Muscle of leg (tissue), 3 donors: ENCODE measurements at regions not wholly inside any gene's neighbourhood (a gene's known extent, or its start where the extent isn't known, plus 50 kb on each side); places are given as distances from the start of the nearest gene placed in this dataset.

Experiments used
- DNase-seq: peaks from one replicate; pipeline ENCODE4 v3.0.0; 2013
- H3K27ac ChIP-seq: one replicate; pipeline ENCODE4 v1.5.1; 2013; ENCODE audit warnings: mild to moderate bottlenecking, low read length, control low read depth
- H3K27me3 ChIP-seq: one replicate; pipeline ENCODE4 v1.6.1; 2013; ENCODE audit warnings: low read length; ENCODE audit not compliant: control insufficient read depth, insufficient read depth
- H3K36me3 ChIP-seq: one replicate; pipeline ENCODE4 v1.6.1; 2013; ENCODE audit warnings: low read length; ENCODE audit not compliant: control insufficient read depth, insufficient read depth
- H3K4me1 ChIP-seq: one replicate; pipeline ENCODE4 v1.6.1; 2013; ENCODE audit warnings: low read length; ENCODE audit not compliant: control insufficient read depth, insufficient read depth
- H3K4me3 ChIP-seq: one replicate; pipeline ENCODE4 v1.5.1; 2013; ENCODE audit warnings: low read length, control low read depth
- H3K9me3 ChIP-seq: replicated peaks from 2 replicates; pipeline ENCODE4 v1.6.1; 2013; ENCODE audit warnings: low read depth, low read length; ENCODE audit not compliant: control insufficient read depth
- WGBS: methylation state at CpG from one replicate; pipeline ENCODE4 v1.1.5; 2013; ENCODE audit warnings: missing lambda C conversion rate; ENCODE audit not compliant: insufficient coverage; 5-methylcytosine and 5-hydroxymethylcytosine counted together

DNA sequence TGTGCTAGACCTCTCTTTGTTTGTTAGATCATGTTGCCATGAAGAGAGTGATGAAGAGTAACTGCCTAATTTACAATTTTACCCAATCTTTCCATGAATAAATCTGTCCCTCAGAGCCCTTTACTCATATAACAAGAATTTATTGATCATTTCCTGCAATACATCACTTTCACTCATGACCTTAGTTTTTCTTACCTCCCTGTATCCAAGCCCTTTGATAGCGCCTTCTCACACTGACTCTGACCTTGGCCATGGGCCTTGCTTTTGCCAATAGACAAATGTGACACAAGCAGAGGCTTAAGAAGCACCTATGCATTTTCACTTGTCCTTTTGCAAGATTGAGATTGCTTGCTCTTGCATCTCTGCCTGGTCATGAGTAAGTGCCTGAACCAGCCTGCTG, 288.1 kb downstream of the NNT start:
- DNase-seq = no peak
- Histone ChIP-seq H3K4me1 (no peaks in the 10 kb centered on the region), H3K4me3 (no peak overlapping the region), H3K27ac (no peak overlapping the region), H3K27me3 (no peaks in the 10 kb centered on the region), H3K36me3 (no peaks in the 10 kb centered on the region), H3K9me3 (no peaks in the 10 kb centered on the region)
- WGBS = 78% methylated on average over 1 of the region's 1 CpG

DNA sequence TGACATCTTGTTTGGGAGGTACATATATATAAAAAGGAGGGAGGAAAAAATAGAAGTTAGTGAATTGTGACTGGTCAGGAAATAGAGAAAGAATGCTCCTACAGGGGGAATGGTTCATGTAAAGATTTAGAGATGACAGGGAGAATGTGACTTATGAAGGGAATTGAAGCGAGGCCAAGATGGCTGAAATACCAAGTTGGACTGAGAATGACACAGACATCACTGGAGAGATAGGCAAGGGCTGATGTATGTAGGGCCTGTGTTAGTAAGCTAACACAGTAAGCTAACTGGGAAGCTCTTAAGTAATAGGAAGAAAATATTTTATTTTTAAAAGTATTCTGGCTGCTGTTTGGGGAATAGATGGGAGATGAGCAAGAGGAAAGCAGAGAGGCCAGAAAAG, 286.3 kb downstream of the NNT start:
- no peaks in the 10 kb centered on the region for H3K9me3 ChIP-seq
- no peak overlapping the region for H3K27ac ChIP-seq

DNA sequence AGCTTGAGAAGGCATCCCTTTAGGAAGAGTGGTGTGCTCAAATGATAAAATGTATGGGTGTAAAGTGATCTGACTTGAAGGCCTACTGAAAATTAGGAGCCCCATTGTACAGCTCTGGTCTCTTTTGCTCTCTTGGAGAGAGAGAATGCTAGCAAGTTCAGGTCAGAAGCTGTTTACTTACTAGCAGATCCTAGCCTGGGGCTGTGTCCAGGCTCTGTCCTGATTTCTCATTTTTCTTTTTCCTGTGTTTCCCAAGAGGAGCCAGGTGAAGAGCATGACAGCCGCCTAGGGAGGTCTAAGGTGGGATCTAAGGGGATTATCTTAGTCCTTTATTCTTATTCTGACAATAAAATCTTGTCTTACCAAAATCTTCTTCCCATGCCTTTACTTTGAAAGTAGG, 272.8 kb downstream of the NNT start:
- no peak for DNase-seq
- Histone ChIP-seq H3K27ac (no peak overlapping the region), H3K27me3 (no peaks in the 10 kb centered on the region), H3K4me1 (no peaks in the 10 kb centered on the region), H3K9me3 (no peaks in the 10 kb centered on the region), H3K36me3 (no peaks in the 10 kb centered on the region), H3K4me3 (no peak overlapping the region)
- WGBS = no CpG with 5 or more reads among the region's 1 CpG

More for the DNA sequence above, 286.3 kb downstream of the NNT start:
- Histone ChIP-seq H3K27me3 (no peaks in the 10 kb centered on the region), H3K4me3 (no peak overlapping the region), H3K36me3 (no peaks in the 10 kb centered on the region), H3K4me1 (no peaks in the 10 kb centered on the region)
- DNase-seq = peak; percentile 5
- 92% methylated on average over 1 of the region's 1 CpG for WGBS

DNA sequence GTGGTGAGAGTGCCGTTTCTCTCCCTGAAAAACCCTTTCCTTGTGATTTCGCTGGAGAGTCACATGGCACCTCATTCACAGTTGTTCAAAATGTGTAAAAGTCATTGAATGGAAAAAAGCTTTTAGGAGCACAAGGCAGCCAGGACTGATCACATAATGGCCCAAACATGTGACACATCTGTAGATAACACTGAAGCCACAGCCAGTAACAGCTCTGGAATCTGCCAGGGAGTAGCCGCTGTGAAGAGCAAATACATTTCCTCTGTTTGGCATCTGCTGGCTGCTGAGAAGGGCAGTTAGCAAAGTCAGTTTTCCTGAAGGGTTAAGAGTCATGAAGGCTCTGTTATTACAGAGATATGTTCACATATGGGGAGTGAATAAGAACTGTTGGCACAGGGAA, 271.8 kb downstream of the NNT start:
- no CpG with 5 or more reads among the region's 3 CpGs for WGBS
- DNase-seq = peak; percentile 67
- no peaks in the 10 kb centered on the region for H3K9me3 ChIP-seq
- no peaks in the 10 kb centered on the region for H3K4me1 ChIP-seq
- H3K27me3 ChIP-seq = no peaks in the 10 kb centered on the region
- no peaks in the 10 kb centered on the region for H3K36me3 ChIP-seq
- H3K4me3 ChIP-seq = no peak overlapping the region
- H3K27ac ChIP-seq = no peak overlapping the region

DNA sequence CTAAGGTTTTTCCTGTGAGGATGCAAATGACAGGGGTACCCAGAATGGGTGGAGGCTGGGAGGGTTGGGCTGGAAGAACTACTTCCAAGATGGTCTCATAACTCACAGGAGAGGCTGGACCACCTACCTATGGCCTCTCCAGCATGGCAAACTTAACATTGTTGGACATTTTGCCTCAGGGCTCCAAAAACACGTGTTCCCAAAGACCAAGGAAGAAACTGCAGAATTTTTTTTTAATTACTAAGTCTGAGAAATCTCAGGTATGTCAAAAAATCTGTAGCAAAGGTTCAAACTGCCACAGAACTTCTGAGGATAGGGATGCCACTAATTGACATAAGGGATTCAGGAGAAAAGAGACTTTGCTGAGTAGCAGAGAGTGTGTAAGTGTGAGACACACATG, 270.8 kb downstream of the NNT start:
- WGBS = no CpG with 5 or more reads among the region's 1 CpG

DNA sequence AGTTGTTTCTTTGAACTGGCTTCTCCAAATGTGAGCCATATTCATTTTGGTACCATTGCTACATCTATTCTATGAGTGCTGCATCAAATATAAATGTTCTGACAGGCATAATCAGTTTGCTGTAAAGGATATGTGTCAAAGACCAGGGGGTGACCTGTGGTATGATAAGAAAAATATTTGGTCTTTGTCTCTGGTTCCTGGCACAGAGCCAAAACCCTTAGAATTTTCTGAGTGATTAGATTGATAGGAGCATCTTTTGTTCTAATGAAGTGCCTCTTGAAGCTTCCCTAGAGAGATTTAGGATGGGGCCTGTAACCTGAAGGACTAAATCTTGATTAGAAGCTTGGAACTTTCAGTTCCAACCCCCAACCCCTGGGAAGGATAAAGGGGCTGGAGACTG, 256.3 kb downstream of the NNT start:
- no peak overlapping the region for H3K27ac ChIP-seq
- H3K4me3 ChIP-seq = no peak overlapping the region
- no peak for DNase-seq
- H3K4me1 ChIP-seq = no peaks in the 10 kb centered on the region
- no peaks in the 10 kb centered on the region for H3K36me3 ChIP-seq
- no peaks in the 10 kb centered on the region for H3K9me3 ChIP-seq
- H3K27me3 ChIP-seq = no peaks in the 10 kb centered on the region

More for the DNA sequence above, 270.8 kb downstream of the NNT start:
- Histone ChIP-seq H3K9me3 (no peaks in the 10 kb centered on the region), H3K4me1 (no peaks in the 10 kb centered on the region), H3K27me3 (no peaks in the 10 kb centered on the region), H3K27ac (no peak overlapping the region), H3K36me3 (no peaks in the 10 kb centered on the region), H3K4me3 (no peak overlapping the region)
- DNase-seq = no peak

DNA sequence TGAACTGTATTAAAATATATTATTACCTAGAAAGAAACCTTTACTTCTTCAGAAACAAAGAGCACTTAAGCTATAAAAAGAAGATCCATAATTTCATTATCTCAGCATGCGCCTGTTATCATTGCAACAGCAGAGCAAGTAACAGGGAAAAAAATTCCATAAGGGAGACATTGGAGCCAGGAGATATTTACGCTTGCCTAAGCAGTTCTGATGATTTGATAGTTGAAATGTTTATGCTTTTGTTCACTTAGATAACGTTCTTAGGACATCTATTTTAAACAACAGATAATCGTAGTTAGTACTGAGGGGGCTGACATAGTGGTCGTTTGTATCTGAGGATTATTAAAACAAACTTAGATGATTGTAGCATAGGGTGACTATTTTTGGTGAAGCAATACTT, 252.5 kb downstream of the NNT start:
- 100% methylated on average over 1 of the region's 5 CpGs for WGBS
- H3K36me3 ChIP-seq = no peaks in the 10 kb centered on the region

DNA sequence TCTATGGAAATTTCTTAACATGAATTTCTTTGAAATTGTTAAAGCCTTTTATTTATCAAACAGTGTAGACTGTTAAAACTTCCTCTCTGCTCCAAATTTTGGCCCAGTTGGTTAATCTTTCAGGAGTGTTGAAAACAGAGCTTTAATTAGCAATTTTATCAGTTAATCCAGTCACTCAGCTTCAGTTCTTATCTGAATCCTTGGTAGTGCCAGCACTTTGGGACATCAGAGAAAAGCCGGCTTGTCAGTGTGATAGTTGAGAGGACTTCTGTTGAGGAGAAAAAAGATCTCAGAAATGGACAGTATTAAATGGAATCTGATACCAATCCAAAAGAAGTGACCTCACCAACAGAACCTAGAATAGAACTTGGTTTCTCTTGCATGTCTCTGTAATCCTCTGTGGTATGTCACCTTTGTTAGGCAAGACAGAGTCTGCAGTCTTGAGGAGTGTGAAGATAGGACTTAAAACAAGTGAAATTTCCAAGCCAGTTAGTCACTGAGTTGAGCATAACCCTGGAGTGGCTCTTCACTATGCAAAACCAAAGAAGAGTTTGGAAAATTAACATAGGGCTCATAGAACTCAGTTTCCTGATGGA, 251.8 kb downstream of the NNT start:
- H3K36me3 ChIP-seq = no peaks in the 10 kb centered on the region
- no peaks in the 10 kb centered on the region for H3K27me3 ChIP-seq
- WGBS = no CpG with 5 or more reads among the region's 1 CpG
- no peaks in the 10 kb centered on the region for H3K4me1 ChIP-seq
- DNase-seq = no peak
- no peak overlapping the region for H3K27ac ChIP-seq
- no peaks in the 10 kb centered on the region for H3K9me3 ChIP-seq
- no peak overlapping the region for H3K4me3 ChIP-seq

More for the DNA sequence above, 252.5 kb downstream of the NNT start:
- Histone ChIP-seq H3K4me3 (no peak overlapping the region), H3K4me1 (no peaks in the 10 kb centered on the region), H3K27ac (no peak overlapping the region), H3K27me3 (no peaks in the 10 kb centered on the region), H3K9me3 (no peaks in the 10 kb centered on the region)
- peak; percentile 5 for DNase-seq

DNA sequence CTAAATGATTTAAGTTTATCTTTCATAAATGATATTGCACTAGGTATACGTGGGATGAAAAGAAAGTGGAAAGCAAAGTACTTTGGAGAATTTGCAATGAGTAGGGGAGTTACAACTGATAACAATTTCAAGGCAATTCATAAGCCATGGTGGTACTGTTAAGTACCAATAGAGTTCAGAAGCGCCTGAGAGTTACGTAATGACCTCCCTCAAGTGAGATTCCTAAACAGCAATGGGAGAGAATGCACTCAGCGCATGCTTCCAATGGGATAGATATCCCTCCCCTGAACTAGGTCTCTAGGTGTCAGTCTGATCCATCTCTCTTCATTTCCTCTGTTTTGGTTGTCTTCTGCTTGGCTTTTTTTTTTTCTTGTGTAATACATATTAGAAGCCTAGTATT, 249.3 kb downstream of the NNT start:
- Histone ChIP-seq H3K4me3 (no peak overlapping the region), H3K9me3 (no peaks in the 10 kb centered on the region), H3K27ac (no peak overlapping the region), H3K27me3 (no peaks in the 10 kb centered on the region), H3K4me1 (no peaks in the 10 kb centered on the region), H3K36me3 (no peaks in the 10 kb centered on the region)
- DNase-seq = no peak
- WGBS = 100% methylated on average over 2 of the region's 4 CpGs

DNA sequence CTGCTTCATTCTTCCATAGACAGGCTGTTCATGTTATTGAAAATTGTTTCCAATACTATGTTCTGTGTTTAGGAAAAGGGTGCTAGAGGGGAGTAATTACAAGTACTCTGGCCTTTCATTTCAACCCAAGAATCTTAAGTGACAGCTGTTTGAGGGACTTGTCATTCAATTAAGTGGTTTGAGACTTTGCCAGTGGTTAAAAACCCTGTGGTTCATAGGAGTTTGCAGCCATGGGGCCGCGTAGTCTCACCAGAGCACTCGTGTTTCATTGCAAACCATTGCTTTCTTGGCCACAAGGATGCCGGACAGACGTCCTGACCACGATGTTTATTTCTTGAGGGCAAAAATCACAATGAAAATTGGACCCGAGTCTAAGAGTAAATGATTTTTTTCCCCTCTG, 248.8 kb downstream of the NNT start:
- DNase-seq = no peak
- 91% methylated on average over 6 of the region's 7 CpGs for WGBS
- H3K36me3 ChIP-seq = no peaks in the 10 kb centered on the region

More for the DNA sequence above, 248.8 kb downstream of the NNT start:
- Histone ChIP-seq H3K9me3 (no peaks in the 10 kb centered on the region), H3K4me3 (no peak overlapping the region), H3K27ac (no peak overlapping the region), H3K27me3 (no peaks in the 10 kb centered on the region), H3K4me1 (no peaks in the 10 kb centered on the region)
